Body of pancreas (tissue), 4 donors: ENCODE measurements at regions not wholly inside any gene's neighbourhood (a gene's known extent, or its start where the extent isn't known, plus 50 kb on each side); places are given as distances from the start of the nearest gene placed in this dataset.

Source experiments
- CTCF ChIP-seq, 7 experiments: fragments of 450-650 bp in 4 of 7; fragments of 200-600 bp in 3 of 7; sonication (generic) in 3 of 7; IDR thresholded peaks; one replicate each; pipeline ENCODE4 v1.5.1; 2016 to 2019; ENCODE audit warnings: antibody characterized with exemption in 7 of 7
- POLR2A ChIP-seq, 3 donors: fragments of 450-650 bp; IDR thresholded peaks; one replicate each; pipeline ENCODE4 v1.6.1; 2016; ENCODE audit warnings: antibody characterized with exemption in 3 of 3, mild to moderate bottlenecking in 2 of 3

- TF ChIP-seq POLR2A (IDR thresholded peaks at IDR 0.05): no peak
- no peak for TF ChIP-seq CTCF (IDR thresholded peaks at IDR 0.05)
Measured at GRCh38 chr11:104365676-104366075, 201.7 kb upstream of the PDGFD start.
